ENCODE measurements at regions not wholly inside any gene's neighbourhood (a gene's known extent, or its start where the extent isn't known, plus 50 kb on each side); places are given as distances from the start of the nearest gene placed in this dataset.
"Not testable (repeated sequence)": the region's sequence is repeated elsewhere in the genome, so short reads cannot be mapped to it uniquely, and the experiment has no call there.

- DNase-seq (ENCODE audit: low spot score), result no peak
Measured at GRCh38 chr6:77326029-77326428, 137.3 kb downstream of the HTR1B start.

DNA sequence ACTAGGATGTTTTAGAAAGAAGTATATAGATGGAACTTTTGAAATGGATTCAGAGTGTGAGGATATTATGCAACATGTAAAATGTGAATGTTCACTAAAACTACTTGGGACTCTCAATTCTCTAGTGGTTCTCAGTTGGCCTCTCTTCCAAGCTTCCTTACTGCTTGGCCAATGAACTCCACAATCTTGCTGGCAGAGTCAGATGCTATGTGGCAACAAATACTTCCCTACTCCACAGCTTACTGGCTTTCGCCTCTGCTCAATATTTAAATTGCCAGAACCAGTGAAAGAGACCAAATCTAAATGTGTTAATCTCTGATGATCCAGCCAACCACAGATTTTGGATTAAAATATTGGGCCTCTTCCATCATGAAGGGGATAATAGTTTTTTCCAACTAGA is 138.4 kb downstream of the HTR1B start:
- DNase-seq (ENCODE audit: low spot score), result no peak

- DNase-seq (ENCODE audit: low spot score), result no peak
Measured at GRCh38 chr6:77322604-77323003, 140.7 kb downstream of the HTR1B start.

DNA sequence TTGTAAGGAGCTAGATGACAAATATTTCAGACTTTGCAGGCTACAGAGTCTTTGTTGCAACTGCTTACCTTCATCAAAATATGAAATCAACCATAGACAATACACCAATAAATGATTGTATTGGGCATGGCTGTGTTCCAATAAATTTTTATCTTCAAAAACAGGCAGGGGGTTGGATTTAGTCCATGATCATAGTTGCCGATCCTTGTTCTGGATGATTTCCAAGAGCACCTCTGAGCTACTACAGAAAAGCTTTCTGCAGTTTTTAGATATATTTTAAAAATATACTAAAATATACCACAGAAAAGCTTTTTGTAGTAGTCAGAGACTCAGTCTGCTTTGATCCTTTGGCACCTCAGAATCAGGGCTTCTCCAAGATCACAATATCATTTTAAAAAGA is 145.0 kb downstream of the HTR1B start:
- DNase-seq (ENCODE audit: low spot score), result no peak

GRCh38 chr6:77313595-77313994 is 149.7 kb downstream of the HTR1B start:
- DNase-seq (ENCODE audit: low spot score), result no peak

DNA sequence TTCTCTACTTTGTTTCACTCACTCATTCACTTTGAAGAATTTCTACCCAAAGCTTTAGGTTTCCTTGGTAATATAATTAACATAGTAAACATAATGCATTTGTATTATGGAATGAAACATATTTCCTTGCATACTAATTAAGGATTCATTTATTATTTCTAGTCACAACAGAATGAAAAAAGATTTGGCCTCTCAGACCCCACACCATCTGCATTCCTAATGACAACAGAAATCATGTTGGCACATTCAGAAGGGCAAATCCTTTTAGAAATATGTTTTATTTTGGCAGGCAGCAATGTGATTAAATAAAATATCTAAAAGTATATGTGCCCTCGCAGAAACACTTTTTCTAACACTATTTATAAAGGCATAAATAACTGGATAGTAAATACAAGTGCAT is 163.4 kb downstream of the HTR1B start:
- DNase-seq (ENCODE audit: low spot score), result no peak

DNA sequence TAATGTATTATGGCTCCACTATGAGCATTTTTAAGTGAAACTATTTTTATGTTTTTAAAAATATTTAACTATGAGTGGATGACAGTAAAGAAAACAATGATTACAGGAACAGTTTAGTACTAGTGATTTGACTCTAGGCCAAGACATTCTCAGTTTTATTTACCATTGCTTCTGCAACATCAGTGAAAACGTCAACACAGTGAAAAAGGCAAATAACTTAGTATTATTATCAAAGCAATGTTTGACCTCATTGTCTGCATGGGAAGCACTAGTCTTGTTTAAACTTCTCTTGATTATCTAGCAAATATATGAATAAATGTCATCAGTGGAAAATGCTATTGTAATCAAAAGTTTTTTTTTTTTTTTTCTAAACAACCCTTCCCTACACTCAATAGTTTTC is 165.0 kb downstream of the HTR1B start:
- DNase-seq (ENCODE audit: low spot score), result no peak

DNA sequence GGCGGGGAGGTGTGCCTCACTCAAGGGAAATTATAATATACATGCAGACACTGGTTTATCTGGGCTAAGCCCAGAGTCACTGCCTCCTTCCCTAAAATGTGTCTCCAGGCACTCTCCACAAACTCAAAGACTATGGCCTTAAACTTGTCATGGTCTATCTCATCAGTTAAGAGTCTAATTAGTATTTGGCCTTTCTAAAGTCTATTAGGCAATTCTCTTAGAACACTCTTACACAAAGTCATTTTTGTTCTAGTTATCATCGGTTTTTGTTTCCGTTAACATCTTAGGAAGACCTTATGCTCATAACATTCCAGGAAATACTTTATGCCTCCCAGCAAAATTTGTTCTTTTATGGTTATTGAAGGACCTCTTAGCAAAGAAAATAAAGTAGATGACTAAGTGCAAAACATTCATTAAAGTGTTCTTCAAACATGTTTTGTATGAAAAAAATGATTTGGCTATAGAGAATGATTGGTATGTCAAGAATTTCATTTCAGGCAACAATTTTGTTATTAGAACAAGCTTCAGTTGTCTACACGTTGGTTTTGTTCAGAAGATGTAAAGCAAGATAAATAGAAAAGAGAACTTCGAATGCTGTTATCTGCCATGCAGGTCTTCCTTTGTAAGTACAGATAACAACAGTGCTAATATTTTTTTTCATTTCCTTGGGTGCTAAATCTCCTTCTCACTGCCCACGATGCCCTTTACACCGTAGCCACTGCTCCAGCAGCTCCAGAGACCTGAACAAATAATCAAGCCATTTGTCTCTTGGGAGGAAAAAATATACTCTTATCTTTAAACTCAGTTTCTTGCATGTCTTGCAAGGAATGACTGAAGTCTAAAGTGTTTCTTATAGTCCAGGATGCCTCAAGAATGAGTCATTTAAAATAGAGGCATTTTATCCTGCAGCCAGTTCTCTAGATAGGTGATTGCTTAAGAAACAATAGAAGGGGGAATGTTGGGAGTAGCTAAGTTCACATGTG is 170.4 kb downstream of the HTR1B start:
- no peak for DNase-seq (ENCODE audit: low spot score)

GRCh38 chr6:77290798-77291197 is 172.5 kb downstream of the HTR1B start:
- DNase-seq (ENCODE audit: low spot score), result no peak

GRCh38 chr6:77286541-77286940 is 176.8 kb downstream of the HTR1B start:
- no peak for DNase-seq (ENCODE audit: low spot score)

DNA sequence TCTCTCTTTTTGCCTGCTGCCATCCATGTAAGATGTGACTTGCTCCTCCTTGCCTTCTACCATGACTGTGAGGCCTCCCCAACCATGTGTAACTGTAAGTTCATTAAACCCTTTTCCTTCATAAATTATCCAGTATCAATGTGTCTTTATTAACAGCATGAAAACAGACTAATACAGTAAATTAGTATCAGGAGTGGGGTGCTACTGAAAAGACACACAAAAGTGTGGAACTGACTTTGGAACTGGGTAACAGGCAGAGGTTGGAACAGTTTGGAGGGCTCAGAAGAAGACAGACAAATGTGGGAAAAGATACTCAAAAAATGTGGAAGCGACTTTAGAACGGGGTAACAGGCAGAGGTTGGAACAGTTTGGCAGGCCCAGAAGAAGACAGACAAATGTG is 189.4 kb downstream of the HTR1B start:
- DNase-seq (ENCODE audit: low spot score), result no peak

DNA sequence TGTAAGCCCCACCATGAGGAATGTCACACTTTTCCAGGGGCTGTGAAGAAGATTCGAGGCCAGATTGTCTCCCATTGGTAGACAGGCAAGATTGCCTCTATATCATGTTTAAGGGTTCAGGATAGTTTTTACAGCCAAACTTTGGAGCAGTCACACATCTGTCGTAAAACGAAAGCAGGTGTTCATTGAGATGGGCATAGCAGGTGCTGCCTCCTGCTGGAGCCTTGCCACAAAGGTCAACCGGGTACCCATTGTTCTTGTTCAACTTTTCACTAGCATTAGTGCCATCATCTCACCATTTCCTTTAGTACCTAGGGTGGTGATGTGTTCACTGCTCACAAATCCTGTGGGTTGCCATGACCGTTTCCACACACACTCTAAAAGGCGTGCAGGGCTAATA is 198.3 kb downstream of the HTR1B start:
- DNase-seq (ENCODE audit: low spot score), result no peak

GRCh38 chr6:77263003-77263402 is 200.3 kb downstream of the HTR1B start:
- no peak for DNase-seq (ENCODE audit: low spot score)

- DNase-seq (ENCODE audit: low spot score), result not testable (repeated sequence)
Measured at GRCh38 chr6:77251801-77252200, 211.5 kb downstream of the HTR1B start.

GRCh38 chr6:77249560-77249959 is 213.7 kb downstream of the HTR1B start:
- DNase-seq (ENCODE audit: low spot score), result no peak

DNA sequence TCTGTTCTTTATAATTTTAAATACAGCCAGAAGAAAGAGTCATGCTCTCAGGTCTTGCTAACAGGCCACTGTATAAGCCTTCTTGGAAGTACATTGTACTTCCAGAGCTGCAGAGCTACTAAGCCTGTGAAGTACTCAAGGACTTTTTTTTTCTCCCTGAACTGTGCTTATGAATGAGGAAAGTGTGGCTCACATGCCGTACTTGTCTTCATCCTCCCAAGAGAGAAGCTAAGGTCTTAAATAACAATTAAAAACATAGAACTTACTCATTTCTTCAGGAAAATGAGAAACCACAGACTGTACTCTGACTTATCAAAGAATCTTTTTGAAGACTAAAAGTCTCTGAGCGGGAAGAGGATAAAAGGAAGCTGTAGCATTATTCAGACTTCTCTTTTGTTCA is 218.3 kb downstream of the HTR1B start:
- DNase-seq (ENCODE audit: low spot score), result no peak

GRCh38 chr6:77231438-77232305 is 231.6 kb downstream of the HTR1B start:
- no peak for DNase-seq (ENCODE audit: low spot score)

- DNase-seq (ENCODE audit: low spot score), result no peak
Measured at GRCh38 chr6:77228279-77228678, 235.0 kb downstream of the HTR1B start.

DNA sequence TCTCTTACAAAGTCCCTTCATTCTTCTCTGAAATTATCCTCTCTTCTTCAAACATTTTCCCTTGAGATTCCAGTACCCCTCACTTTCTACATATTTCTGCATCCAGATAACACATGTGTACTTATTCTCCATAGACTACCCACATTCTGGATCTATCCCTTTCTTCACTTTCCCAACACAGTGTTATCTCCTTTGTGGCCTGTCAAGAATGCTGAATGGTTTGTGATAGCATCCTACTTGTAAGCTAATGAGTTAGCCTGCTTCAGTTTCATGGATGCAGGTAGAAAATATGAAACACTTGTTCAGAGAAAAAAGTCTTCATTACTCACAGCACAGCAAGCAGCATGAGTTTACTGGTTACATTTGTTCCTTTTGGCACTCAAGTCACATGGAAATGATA is 245.4 kb downstream of the HTR1B start:
- DNase-seq (ENCODE audit: low spot score), result no peak

GRCh38 chr6:77205936-77206335 is 257.4 kb downstream of the HTR1B start:
- no peak for DNase-seq (ENCODE audit: low spot score)

DNA sequence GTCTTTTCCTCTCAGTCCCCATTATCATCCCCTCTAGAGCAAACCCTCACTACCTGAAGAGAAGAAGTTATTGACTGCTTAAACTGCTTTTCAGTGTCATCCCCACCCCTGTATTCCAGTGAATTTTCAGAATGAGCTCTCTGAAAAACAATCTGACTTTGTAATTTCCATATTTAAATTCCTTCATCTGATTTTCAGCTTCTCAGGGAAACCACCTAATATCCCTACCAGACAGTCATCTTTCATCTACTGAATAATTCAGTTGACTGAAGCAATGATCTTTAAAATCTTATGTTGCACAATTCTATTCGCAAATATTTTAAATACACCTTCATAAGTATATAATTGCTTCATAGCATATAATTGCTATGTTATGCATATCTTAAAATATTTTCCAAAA is 258.7 kb downstream of the HTR1B start:
- DNase-seq (ENCODE audit: low spot score), result no peak

DNA sequence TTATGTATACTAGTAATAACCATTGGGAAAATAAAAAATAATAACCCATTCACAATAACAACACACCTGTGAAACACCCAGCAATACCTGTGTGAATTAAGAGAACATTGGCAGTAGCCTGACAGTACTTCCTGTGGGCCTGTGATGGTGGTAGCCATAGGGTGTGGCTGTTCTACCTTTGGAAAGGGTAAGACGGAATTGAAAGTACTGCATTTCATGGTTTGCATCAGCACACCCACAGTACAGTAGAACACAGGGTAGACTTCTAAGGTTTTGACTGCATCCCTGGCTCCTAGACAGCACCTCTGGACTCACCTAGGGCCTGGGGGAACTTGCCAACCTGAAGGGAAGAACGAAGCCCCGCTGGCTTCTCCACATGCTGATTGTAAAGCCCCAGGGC is 279.8 kb downstream of the HTR1B start:
- no peak for DNase-seq (ENCODE audit: low spot score)

Measured in mesenteric fat pad (tissue), 1 donor.